GM12874 (cell line): ENCODE measurements at regions not wholly inside any gene's neighbourhood (a gene's known extent, or its start where the extent isn't known, plus 50 kb on each side); places are given as distances from the start of the nearest gene placed in this dataset.

Experiments used
- CTCF ChIP-seq: IDR thresholded peaks from 2 replicates; pipeline ENCODE4 v1.5.1; 2011; ENCODE audit warnings: low read depth, mild to moderate bottlenecking, control low read depth, low read length, moderate library complexity; ENCODE audit not compliant: insufficient read depth

- TF ChIP-seq CTCF: no peak
Measured at GRCh38 chr2:47676261-47676926, 105.6 kb upstream of the KCNK12 start.

GRCh38 chr2:47675196-47675825, 104.5 kb upstream of the KCNK12 start:
- TF ChIP-seq CTCF: no peak

- TF ChIP-seq CTCF: no peak
Measured at GRCh38 chr2:47666332-47666731, 95.5 kb upstream of the KCNK12 start.

- peak; percentile 36; the same call in 1 of the 2 replicates for TF ChIP-seq CTCF
Measured at GRCh38 chr2:47664817-47665216, 94.0 kb upstream of the KCNK12 start.

GRCh38 chr2:47662552-47662951, 91.8 kb upstream of the KCNK12 start:
- no peak for TF ChIP-seq CTCF

GRCh38 chr2:47661310-47661709, 90.5 kb upstream of the KCNK12 start:
- TF ChIP-seq CTCF: no peak

- no peak for TF ChIP-seq CTCF
Measured at GRCh38 chr2:47660168-47660567, 89.4 kb upstream of the KCNK12 start.
